GM18519 (cell line): ENCODE measurements at regions not wholly inside any gene's neighbourhood (a gene's known extent, or its start where the extent isn't known, plus 50 kb on each side); places are given as distances from the start of the nearest gene placed in this dataset.
A peak's percentile ranks its signal among the peaks of the same experiment; 100 is the strongest.

ENCODE experiments used
- ATAC-seq: cut with Tn5 transposase; IDR thresholded peaks from one replicate; pipeline ENCODE4 v1.9.1; 2021; ENCODE audit warnings: mild to moderate bottlenecking, moderate library complexity; ENCODE audit not compliant: unreplicated experiment, low FRiP score

GRCh38 chr6:122524056-122524455 is 52.4 kb upstream of the SERINC1 start:
- ATAC-seq = no peak

GRCh38 chr6:122530440-122531046 is 58.9 kb upstream of the SERINC1 start:
- ATAC-seq = peak; percentile 96

- ATAC-seq = no peak
Observed at GRCh38 chr6:122548281-122548680, 61.9 kb upstream of the PKIB start.

- ATAC-seq = no peak
Observed at GRCh38 chr6:122548820-122549219, 61.4 kb upstream of the PKIB start.

- no peak for ATAC-seq
Observed at GRCh38 chr6:122553697-122554096, 56.5 kb upstream of the PKIB start.

- no peak for ATAC-seq
Observed at GRCh38 chr6:122555561-122555960, 54.6 kb upstream of the PKIB start.

GRCh38 chr6:122558080-122558479 is 52.1 kb upstream of the PKIB start:
- ATAC-seq = no peak
